GM23338 (cell line): ENCODE measurements at regions not wholly inside any gene's neighbourhood (a gene's known extent, or its start where the extent isn't known, plus 50 kb on each side); places are given as distances from the start of the nearest gene placed in this dataset.

Experiments
- ATAC-seq: fragments of 200-7000 bp; cut with Tn5 transposase; 3 replicates; pipeline ENCODE4 v1.9.1; 2020
- DNase-seq: peaks from one replicate; pipeline ENCODE4 v3.0.0-alpha.2; 2015; ENCODE audit warnings: low spot score
- H2AFZ ChIP-seq: fragments of 200-600 bp; sonication (generic); 2 replicates; pipeline ENCODE4 v1.8.0; 2016; ENCODE audit warnings: antibody characterized with exemption, mild to moderate bottlenecking, moderate library complexity
- H3F3A ChIP-seq: fragments of 200-600 bp; sonication (generic); replicated peaks from 2 replicates; pipeline ENCODE4 v1.8.0; 2017; ENCODE audit warnings: antibody characterized with exemption, mixed run types, low read depth
- H3K27ac ChIP-seq: fragments of 200-600 bp; sonication (generic); 2 replicates; pipeline ENCODE4 v1.6.1; 2016; ENCODE audit warnings: low read depth
- H3K27me3 ChIP-seq: fragments of 200-600 bp; sonication (generic); 2 replicates; pipeline ENCODE4 v1.8.0; 2016; ENCODE audit warnings: mild to moderate bottlenecking, mixed run types, moderate library complexity; ENCODE audit not compliant: insufficient read depth
- H3K36me3 ChIP-seq: fragments of 200-600 bp; sonication (generic); 2 replicates; pipeline ENCODE4 v1.8.0; 2016; ENCODE audit warnings: mild to moderate bottlenecking; ENCODE audit not compliant: insufficient read depth
- H3K4me1 ChIP-seq: fragments of 200-600 bp; sonication (generic); 2 replicates; pipeline ENCODE4 v1.8.0; 2016; ENCODE audit warnings: mild to moderate bottlenecking, moderate library complexity; ENCODE audit not compliant: insufficient read depth
- H3K4me2 ChIP-seq: fragments of 200-600 bp; sonication (generic); 2 replicates; pipeline ENCODE4 v1.7.1; 2017; ENCODE audit warnings: mixed run types
- H3K4me3 ChIP-seq: fragments of 200-600 bp; sonication (generic); 2 replicates; pipeline ENCODE4 v1.6.1; 2016; ENCODE audit warnings: mixed run types
- H3K79me2 ChIP-seq: fragments of 200-600 bp; sonication (generic); replicated peaks from 2 replicates; pipeline ENCODE4 v1.8.0; 2017; ENCODE audit warnings: mild to moderate bottlenecking; ENCODE audit not compliant: insufficient read depth
- H3K9me2 ChIP-seq: fragments of 200-600 bp; sonication (generic); 2 replicates; pipeline ENCODE4 v1.8.0; 2017; ENCODE audit not compliant: insufficient read depth
- H4K20me1 ChIP-seq: fragments of 200-600 bp; sonication (generic); replicated peaks from 2 replicates; pipeline ENCODE4 v1.8.0; 2017; ENCODE audit warnings: mild to moderate bottlenecking; ENCODE audit not compliant: insufficient read depth
- H3K27ac Mint-ChIP-seq: 2 replicates; pipeline ENCODE4 v1.8.0; 2020; ENCODE audit warnings: inconsistent platforms, mild to moderate bottlenecking, moderate library complexity, mixed read lengths
- H3K27me3 Mint-ChIP-seq: 3 replicates; pipeline ENCODE4 v1.8.0; 2022; ENCODE audit warnings: low read depth, mild to moderate bottlenecking, moderate library complexity, mixed read lengths, inconsistent platforms; ENCODE audit not compliant: insufficient read depth, poor library complexity
- H3K36me3 Mint-ChIP-seq: 3 replicates; pipeline ENCODE4 v1.8.0; 2021; ENCODE audit warnings: low read depth, mild to moderate bottlenecking, inconsistent platforms, moderate library complexity, mixed read lengths
- H3K4me1 Mint-ChIP-seq: 3 replicates; pipeline ENCODE4 v1.8.0; 2020; ENCODE audit warnings: mild to moderate bottlenecking, inconsistent platforms, mixed read lengths
- H3K4me3 Mint-ChIP-seq: 3 replicates; pipeline ENCODE4 v1.8.0; 2021; ENCODE audit warnings: moderate library complexity, mild to moderate bottlenecking, inconsistent platforms, mixed read lengths
- H3K9me3 Mint-ChIP-seq: 3 replicates; pipeline ENCODE4 v1.8.0; 2020; ENCODE audit warnings: moderate library complexity, mild to moderate bottlenecking, inconsistent platforms, mixed read lengths
- CREB1 ChIP-seq: fragments of 250-450 bp; sonication (Bioruptor Pico); IDR thresholded peaks from 2 replicates; pipeline ENCODE4 v1.5.0; 2020; ENCODE audit warnings: low read depth, mild to moderate bottlenecking, moderate library complexity
- EZH2 ChIP-seq: fragments of 200-600 bp; sonication (generic); IDR thresholded peaks from one replicate; pipeline ENCODE4 v1.8.0; 2017; ENCODE audit warnings: antibody characterized with exemption, mild to moderate bottlenecking, low read depth; ENCODE audit not compliant: unreplicated experiment
- EZH2phosphoT487 ChIP-seq: fragments of 200-600 bp; sonication (generic); IDR thresholded peaks from one replicate; pipeline ENCODE4 v1.8.1; 2018; ENCODE audit warnings: antibody characterized with exemption; ENCODE audit not compliant: unreplicated experiment
- JUNB ChIP-seq: IDR thresholded peaks from one replicate; pipeline ENCODE4 v1.6.1; 2016; ENCODE audit warnings: antibody characterized with exemption; ENCODE audit not compliant: unreplicated experiment
- NANOG ChIP-seq: IDR thresholded peaks from 2 replicates; pipeline ENCODE4 v1.6.1; 2016; ENCODE audit warnings: antibody characterized with exemption, borderline replicate concordance
- POLR2AphosphoS5 ChIP-seq: IDR thresholded peaks from 2 replicates; pipeline ENCODE4 v1.6.1; 2016; ENCODE audit warnings: antibody characterized with exemption, low read depth
- STAT1 ChIP-seq: IDR thresholded peaks from one replicate; pipeline ENCODE4 v1.6.1; 2016; ENCODE audit warnings: antibody characterized with exemption; ENCODE audit not compliant: unreplicated experiment
- ZNF114 ChIP-seq: fragments of 250-450 bp; sonication (Bioruptor Pico); IDR thresholded peaks from 2 replicates; pipeline ENCODE4 v1.5.0; 2020; ENCODE audit warnings: mild to moderate bottlenecking, moderate library complexity
- ZNF331 ChIP-seq: fragments of 250-450 bp; sonication (Bioruptor Pico); IDR thresholded peaks from 2 replicates; pipeline ENCODE4 v1.5.0; 2020; ENCODE audit warnings: low read depth, mild to moderate bottlenecking, moderate library complexity
- TF ChIP-seq, protein P1 (sequence below), 2 experiments: fragments of 200-600 bp in 1 of 2; sonication (generic) in 1 of 2; conservative IDR thresholded peaks; 2 replicates each; pipeline versions ENCODE4 v1.5.1 to v1.6.1; 2016 to 2017; ENCODE audit warnings: antibody characterized with exemption in 2 of 2, low read depth in 2 of 2, mild to moderate bottlenecking in 2 of 2, moderate library complexity in 1 of 2
- TF ChIP-seq, protein P2 (sequence below): fragments of 250-450 bp; sonication (Bioruptor Pico); IDR thresholded peaks from 2 replicates; pipeline ENCODE4 v1.5.0; 2020; ENCODE audit warnings: mild to moderate bottlenecking, moderate library complexity
- TF ChIP-seq, protein P3 (sequence below): IDR thresholded peaks from one replicate; pipeline ENCODE4 v1.6.1; 2018; ENCODE audit warnings: antibody characterized with exemption; ENCODE audit not compliant: unreplicated experiment
- TF ChIP-seq, protein P4 (sequence below): IDR thresholded peaks from 2 replicates; pipeline ENCODE4 v1.6.1; 2016; ENCODE audit warnings: antibody characterized with exemption

DNA sequence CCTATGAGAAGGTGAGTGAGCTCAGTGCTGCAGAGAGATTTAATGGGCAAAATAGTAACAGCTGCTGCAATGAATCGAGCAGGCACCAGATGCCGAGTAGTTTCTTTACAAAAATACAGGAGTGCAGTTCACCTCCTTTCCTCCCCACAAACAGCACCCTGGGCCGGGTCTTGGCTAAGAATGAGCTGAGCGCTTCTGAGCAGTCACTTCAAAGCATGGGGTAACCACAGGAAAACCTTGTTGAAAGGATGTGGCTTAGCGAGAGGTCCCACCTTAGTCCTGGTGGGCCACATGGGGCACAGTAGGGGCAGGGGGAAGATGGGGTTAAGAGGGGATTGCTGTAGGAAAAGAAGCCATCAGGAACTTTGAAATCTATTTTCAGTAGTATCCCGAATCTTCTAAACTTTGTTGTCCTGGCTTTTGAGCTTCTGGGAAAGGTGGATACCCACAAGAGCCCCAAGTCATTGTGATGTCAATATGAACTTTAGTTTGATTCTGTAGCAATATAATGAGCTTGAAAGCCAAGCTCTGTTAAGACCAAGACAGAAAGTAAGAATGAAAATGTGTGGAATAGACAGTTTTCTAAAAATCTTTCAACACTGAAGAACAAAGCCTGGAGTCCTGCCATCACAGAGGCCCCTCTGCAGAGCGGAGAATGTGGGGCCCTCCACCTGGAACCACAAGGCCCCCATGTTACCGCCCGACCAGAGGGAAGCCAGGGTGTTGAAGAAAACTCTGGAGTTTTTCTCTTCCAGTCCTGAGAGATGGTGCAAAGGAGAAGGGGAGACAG lies 101.0 kb upstream of the ZNF236 start (continued):
- no peak for TF ChIP-seq ZNF114

DNA sequence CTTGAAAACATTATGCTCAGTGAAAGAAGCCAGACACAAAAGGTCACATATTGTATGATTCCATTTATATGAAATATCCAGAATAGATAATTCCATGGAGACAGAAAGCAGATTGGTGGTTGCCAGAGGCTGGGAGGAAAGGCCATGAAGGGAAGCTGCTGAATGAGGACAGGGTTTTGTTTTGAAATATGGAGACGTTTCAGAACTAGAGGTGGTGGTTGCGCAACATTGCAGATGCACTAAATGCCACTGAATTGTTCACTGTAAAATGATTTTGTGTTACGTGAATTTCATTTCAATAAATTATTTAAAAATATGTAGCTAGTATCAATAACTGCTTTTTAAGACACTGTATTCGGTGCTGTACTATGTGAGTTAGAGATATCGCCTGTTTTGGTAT lies 101.7 kb upstream of the ZNF236 start:
- Histone ChIP-seq H3K36me3 (no peaks in the 10 kb centered on the region), H3K4me2 (no peak overlapping the region), H3F3A (no peaks in the 10 kb centered on the region), H3K27ac (no peak overlapping the region), H3K9me2 (no peaks in the 10 kb centered on the region), H3K4me3 (no peak overlapping the region), H3K79me2 (no peaks in the 10 kb centered on the region), H3K27me3 (no peaks in the 10 kb centered on the region), H2AFZ (no peak overlapping the region), H4K20me1 (no peaks in the 10 kb centered on the region), H3K4me1 (no peaks in the 10 kb centered on the region)
- Mint-ChIP-seq H3K27ac (no peak overlapping the region), H3K4me1 (no peaks in the 10 kb centered on the region), H3K27me3 (peaks cover 3% of the 10 kb centered on the region), H3K4me3 (no peak overlapping the region), H3K9me3 (no peaks in the 10 kb centered on the region), H3K36me3 (no peaks in the 10 kb centered on the region)
- DNase-seq, result no peak
- ATAC-seq, result no peak
- TF ChIP-seq ZNF114 (no peak), ZNF331 (CRISPR knock-in tag) (no peak), POLR2AphosphoS5 (no peak), CREB1 (CRISPR knock-in tag) (no peak), STAT1 (no peak), EZH2 (no peak), NANOG (no peak), JUNB (no peak), EZH2phosphoT487 (no peak)
- TF ChIP-seq, protein P1, sequence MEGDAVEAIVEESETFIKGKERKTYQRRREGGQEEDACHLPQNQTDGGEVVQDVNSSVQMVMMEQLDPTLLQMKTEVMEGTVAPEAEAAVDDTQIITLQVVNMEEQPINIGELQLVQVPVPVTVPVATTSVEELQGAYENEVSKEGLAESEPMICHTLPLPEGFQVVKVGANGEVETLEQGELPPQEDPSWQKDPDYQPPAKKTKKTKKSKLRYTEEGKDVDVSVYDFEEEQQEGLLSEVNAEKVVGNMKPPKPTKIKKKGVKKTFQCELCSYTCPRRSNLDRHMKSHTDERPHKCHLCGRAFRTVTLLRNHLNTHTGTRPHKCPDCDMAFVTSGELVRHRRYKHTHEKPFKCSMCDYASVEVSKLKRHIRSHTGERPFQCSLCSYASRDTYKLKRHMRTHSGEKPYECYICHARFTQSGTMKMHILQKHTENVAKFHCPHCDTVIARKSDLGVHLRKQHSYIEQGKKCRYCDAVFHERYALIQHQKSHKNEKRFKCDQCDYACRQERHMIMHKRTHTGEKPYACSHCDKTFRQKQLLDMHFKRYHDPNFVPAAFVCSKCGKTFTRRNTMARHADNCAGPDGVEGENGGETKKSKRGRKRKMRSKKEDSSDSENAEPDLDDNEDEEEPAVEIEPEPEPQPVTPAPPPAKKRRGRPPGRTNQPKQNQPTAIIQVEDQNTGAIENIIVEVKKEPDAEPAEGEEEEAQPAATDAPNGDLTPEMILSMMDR (conservative IDR thresholded peaks at IDR 0.05; ENCODE audit: low read depth in 2 of 2), result no peak
- TF ChIP-seq, protein P2, sequence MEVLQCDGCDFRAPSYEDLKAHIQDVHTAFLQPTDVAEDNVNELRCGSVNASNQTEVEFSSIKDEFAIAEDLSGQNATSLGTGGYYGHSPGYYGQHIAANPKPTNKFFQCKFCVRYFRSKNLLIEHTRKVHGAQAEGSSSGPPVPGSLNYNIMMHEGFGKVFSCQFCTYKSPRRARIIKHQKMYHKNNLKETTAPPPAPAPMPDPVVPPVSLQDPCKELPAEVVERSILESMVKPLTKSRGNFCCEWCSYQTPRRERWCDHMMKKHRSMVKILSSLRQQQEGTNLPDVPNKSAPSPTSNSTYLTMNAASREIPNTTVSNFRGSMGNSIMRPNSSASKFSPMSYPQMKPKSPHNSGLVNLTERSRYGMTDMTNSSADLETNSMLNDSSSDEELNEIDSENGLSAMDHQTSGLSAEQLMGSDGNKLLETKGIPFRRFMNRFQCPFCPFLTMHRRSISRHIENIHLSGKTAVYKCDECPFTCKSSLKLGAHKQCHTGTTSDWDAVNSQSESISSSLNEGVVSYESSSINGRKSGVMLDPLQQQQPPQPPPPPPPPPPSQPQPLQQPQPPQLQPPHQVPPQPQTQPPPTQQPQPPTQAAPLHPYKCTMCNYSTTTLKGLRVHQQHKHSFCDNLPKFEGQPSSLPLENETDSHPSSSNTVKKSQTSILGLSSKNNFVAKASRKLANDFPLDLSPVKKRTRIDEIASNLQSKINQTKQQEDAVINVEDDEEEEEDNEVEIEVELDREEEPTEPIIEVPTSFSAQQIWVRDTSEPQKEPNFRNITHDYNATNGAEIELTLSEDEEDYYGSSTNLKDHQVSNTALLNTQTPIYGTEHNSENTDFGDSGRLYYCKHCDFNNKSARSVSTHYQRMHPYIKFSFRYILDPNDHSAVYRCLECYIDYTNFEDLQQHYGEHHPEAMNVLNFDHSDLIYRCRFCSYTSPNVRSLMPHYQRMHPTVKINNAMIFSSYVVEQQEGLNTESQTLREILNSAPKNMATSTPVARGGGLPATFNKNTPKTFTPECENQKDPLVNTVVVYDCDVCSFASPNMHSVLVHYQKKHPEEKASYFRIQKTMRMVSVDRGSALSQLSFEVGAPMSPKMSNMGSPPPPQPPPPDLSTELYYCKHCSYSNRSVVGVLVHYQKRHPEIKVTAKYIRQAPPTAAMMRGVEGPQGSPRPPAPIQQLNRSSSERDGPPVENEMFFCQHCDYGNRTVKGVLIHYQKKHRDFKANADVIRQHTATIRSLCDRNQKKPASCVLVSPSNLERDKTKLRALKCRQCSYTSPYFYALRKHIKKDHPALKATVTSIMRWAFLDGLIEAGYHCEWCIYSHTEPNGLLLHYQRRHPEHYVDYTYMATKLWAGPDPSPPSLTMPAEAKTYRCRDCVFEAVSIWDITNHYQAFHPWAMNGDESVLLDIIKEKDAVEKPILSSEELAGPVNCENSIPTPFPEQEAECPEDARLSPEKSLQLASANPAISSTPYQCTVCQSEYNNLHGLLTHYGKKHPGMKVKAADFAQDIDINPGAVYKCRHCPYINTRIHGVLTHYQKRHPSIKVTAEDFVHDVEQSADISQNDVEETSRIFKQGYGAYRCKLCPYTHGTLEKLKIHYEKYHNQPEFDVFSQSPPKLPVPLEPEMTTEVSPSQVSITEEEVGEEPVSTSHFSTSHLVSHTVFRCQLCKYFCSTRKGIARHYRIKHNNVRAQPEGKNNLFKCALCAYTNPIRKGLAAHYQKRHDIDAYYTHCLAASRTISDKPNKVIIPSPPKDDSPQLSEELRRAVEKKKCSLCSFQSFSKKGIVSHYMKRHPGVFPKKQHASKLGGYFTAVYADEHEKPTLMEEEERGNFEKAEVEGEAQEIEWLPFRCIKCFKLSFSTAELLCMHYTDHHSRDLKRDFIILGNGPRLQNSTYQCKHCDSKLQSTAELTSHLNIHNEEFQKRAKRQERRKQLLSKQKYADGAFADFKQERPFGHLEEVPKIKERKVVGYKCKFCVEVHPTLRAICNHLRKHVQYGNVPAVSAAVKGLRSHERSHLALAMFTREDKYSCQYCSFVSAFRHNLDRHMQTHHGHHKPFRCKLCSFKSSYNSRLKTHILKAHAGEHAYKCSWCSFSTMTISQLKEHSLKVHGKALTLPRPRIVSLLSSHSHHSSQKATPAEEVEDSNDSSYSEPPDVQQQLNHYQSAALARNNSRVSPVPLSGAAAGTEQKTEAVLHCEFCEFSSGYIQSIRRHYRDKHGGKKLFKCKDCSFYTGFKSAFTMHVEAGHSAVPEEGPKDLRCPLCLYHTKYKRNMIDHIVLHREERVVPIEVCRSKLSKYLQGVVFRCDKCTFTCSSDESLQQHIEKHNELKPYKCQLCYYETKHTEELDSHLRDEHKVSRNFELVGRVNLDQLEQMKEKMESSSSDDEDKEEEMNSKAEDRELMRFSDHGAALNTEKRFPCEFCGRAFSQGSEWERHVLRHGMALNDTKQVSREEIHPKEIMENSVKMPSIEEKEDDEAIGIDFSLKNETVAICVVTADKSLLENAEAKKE (CRISPR knock-in tag), result no peak
- TF ChIP-seq, protein P3, sequence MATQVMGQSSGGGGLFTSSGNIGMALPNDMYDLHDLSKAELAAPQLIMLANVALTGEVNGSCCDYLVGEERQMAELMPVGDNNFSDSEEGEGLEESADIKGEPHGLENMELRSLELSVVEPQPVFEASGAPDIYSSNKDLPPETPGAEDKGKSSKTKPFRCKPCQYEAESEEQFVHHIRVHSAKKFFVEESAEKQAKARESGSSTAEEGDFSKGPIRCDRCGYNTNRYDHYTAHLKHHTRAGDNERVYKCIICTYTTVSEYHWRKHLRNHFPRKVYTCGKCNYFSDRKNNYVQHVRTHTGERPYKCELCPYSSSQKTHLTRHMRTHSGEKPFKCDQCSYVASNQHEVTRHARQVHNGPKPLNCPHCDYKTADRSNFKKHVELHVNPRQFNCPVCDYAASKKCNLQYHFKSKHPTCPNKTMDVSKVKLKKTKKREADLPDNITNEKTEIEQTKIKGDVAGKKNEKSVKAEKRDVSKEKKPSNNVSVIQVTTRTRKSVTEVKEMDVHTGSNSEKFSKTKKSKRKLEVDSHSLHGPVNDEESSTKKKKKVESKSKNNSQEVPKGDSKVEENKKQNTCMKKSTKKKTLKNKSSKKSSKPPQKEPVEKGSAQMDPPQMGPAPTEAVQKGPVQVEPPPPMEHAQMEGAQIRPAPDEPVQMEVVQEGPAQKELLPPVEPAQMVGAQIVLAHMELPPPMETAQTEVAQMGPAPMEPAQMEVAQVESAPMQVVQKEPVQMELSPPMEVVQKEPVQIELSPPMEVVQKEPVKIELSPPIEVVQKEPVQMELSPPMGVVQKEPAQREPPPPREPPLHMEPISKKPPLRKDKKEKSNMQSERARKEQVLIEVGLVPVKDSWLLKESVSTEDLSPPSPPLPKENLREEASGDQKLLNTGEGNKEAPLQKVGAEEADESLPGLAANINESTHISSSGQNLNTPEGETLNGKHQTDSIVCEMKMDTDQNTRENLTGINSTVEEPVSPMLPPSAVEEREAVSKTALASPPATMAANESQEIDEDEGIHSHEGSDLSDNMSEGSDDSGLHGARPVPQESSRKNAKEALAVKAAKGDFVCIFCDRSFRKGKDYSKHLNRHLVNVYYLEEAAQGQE, result no peak
- TF ChIP-seq, protein P4, sequence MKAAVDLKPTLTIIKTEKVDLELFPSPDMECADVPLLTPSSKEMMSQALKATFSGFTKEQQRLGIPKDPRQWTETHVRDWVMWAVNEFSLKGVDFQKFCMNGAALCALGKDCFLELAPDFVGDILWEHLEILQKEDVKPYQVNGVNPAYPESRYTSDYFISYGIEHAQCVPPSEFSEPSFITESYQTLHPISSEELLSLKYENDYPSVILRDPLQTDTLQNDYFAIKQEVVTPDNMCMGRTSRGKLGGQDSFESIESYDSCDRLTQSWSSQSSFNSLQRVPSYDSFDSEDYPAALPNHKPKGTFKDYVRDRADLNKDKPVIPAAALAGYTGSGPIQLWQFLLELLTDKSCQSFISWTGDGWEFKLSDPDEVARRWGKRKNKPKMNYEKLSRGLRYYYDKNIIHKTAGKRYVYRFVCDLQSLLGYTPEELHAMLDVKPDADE, result no peak
